Immature natural killer cell (primary cell): ENCODE measurements at regions not wholly inside any gene's neighbourhood (a gene's known extent, or its start where the extent isn't known, plus 50 kb on each side); places are given as distances from the start of the nearest gene placed in this dataset.
"Not testable (repeated sequence)": the region's sequence is repeated elsewhere in the genome, so short reads cannot be mapped to it uniquely, and the experiment has no call there.

Source experiments
- DNase-seq, 3 donors: peaks; one replicate each; pipeline ENCODE4 v3.0.0; 2022; ENCODE audit warnings: mixed read lengths in 1 of 3
- H3K27ac Mint-ChIP-seq, 6 donors: one replicate each; pipeline ENCODE4 v1.8.0; 2020; ENCODE audit warnings: mixed read lengths in 6 of 6, mild to moderate bottlenecking in 5 of 6, inconsistent platforms in 4 of 6, moderate library complexity in 3 of 6
- H3K27me3 Mint-ChIP-seq, 3 donors: one replicate each; pipeline ENCODE4 v1.8.0; 2020 to 2021; ENCODE audit warnings: low read depth in 3 of 3, mild to moderate bottlenecking in 3 of 3, mixed read lengths in 3 of 3, moderate library complexity in 3 of 3, inconsistent platforms in 1 of 3
- H3K36me3 Mint-ChIP-seq, 3 donors: one replicate each; pipeline ENCODE4 v1.8.0; 2020; ENCODE audit warnings: mixed read lengths in 3 of 3, inconsistent platforms in 2 of 3, mild to moderate bottlenecking in 2 of 3
- H3K4me1 Mint-ChIP-seq, 2 donors: one replicate each; pipeline ENCODE4 v1.8.0; 2020; ENCODE audit warnings: inconsistent platforms in 2 of 2, mild to moderate bottlenecking in 2 of 2, mixed read lengths in 2 of 2, moderate library complexity in 1 of 2
- H3K4me3 Mint-ChIP-seq, 5 donors: one replicate each; pipeline ENCODE4 v1.8.0; 2020; ENCODE audit warnings: mild to moderate bottlenecking in 5 of 5, mixed read lengths in 5 of 5, inconsistent platforms in 3 of 5, moderate library complexity in 3 of 5
- H3K9me3 Mint-ChIP-seq, 6 donors: one replicate each; pipeline ENCODE4 v1.8.0; 2020; ENCODE audit warnings: mild to moderate bottlenecking in 6 of 6, mixed read lengths in 6 of 6, inconsistent platforms in 4 of 6, moderate library complexity in 3 of 6

DNA sequence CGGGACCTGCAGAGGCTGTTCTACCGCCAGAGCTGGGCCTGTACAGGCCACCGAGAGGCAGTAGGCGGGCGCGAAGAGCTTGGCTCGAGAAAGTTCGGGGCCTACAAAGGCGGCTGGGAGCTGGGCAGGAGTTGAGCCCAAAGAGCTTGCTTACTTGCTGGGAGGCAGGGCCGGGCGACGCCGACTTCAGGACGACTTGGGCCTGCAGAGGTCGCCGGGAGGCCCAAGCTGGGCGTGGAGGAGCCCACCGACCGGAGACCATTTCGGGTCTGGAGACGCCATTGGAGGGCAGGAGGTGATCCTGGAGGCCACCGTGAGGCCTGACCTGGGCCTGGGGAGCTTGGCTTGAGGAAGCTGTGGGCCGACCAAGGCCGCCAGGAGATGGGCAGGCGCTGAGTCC is 258.4 kb upstream of the NUPR2 start:
- not testable (repeated sequence) for H3K27me3 Mint-ChIP-seq, DNase-seq, H3K36me3 Mint-ChIP-seq, H3K4me1 Mint-ChIP-seq, H3K4me3 Mint-ChIP-seq, H3K27ac Mint-ChIP-seq
- peaks cover 2 to 14% (median 7%) of the 10 kb centered on the region in 6 donors for H3K9me3 Mint-ChIP-seq

DNA sequence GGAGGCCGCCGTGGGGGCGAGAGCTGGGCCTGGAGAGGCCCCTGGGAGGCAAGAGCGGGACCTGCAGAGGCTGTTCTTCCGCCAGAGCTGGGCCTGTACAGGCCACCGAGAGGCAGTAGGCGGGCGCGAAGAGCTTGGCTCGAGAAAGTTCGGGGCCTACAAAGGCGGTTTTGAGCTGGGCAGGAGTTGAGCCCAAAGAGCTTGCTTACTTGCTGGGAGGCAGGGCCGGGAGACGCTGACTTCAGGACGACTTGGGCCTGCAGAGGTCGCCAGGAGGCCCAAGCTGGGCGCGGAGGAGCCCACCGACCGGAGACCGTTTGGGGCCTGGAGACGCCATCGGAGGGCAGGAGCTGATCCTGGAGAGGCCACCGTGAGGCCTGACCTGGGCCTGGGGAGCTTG is 257.1 kb upstream of the NUPR2 start:
- not testable (repeated sequence) for H3K4me1 Mint-ChIP-seq, H3K36me3 Mint-ChIP-seq, H3K27ac Mint-ChIP-seq, H3K27me3 Mint-ChIP-seq
- peaks cover 2 to 14% (median 7%) of the 10 kb centered on the region in 6 donors for H3K9me3 Mint-ChIP-seq
- peak overlapping the region in 1 of 5 donors; percentile 38 for H3K4me3 Mint-ChIP-seq
- peak in 1 of 3 donors; percentile 35 for DNase-seq

DNA sequence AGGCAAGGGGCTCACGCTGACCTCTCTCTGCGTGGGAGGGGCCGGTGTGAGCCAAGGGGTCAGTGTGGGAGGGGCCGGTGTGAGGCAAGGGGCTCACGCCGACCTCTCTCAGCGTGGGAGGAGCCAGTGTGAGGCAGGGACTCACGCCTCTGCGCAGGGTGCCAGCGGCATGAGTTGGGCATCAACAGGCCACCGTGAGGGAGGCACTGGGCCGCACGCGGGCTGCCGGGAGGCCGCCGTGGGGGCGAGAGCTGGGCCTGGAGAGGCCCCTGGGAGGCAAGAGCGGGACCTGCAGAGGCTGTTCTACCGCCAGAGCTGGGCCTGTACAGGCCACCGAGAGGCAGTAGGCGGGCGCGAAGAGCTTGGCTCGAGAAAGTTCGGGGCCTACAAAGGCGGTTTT is 255.6 kb upstream of the NUPR2 start:
- H3K9me3 Mint-ChIP-seq, result peaks cover 1 to 14% (median 7%) of the 10 kb centered on the region in 6 donors
- not testable (repeated sequence) for H3K27me3 Mint-ChIP-seq, H3K4me1 Mint-ChIP-seq, H3K4me3 Mint-ChIP-seq, H3K36me3 Mint-ChIP-seq, H3K27ac Mint-ChIP-seq
- DNase-seq, result peak in 2 of 3 donors; percentile 1 to 8

DNA sequence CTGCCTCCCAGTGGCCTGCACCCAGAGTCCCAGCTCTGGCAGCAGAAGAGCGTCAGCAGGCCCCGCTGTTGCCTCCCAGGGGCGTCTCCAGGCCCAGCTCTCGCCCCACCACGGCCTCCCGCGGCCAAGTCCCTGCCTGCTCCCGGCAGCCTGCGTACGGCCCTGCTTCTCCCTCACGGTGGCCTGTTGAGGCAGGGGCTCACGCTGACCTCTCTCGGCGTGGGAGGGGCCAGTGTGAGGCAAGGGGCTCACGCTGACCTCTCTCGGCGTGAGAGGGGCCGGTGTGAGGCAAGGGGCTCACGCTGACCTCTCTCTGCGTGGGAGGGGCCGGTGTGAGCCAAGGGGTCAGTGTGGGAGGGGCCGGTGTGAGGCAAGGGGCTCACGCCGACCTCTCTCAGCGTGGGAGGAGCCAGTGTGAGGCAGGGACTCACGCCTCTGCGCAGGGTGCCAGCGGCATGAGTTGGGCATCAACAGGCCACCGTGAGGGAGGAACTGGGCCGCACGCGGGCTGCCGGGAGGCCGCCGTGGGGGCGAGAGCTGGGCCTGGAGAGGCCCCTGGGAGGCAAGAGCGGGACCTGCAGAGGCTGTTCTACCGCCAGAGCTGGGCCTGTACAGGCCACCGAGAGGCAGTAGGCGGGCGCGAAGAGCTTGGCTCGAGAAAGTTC is 254.1 kb upstream of the NUPR2 start:
- DNase-seq, H3K27me3 Mint-ChIP-seq, H3K27ac Mint-ChIP-seq, H3K36me3 Mint-ChIP-seq, H3K4me1 Mint-ChIP-seq, H3K4me3 Mint-ChIP-seq: not testable (repeated sequence)
- peaks cover 1 to 14% (median 5%) of the 10 kb centered on the region in 6 donors for H3K9me3 Mint-ChIP-seq

DNA sequence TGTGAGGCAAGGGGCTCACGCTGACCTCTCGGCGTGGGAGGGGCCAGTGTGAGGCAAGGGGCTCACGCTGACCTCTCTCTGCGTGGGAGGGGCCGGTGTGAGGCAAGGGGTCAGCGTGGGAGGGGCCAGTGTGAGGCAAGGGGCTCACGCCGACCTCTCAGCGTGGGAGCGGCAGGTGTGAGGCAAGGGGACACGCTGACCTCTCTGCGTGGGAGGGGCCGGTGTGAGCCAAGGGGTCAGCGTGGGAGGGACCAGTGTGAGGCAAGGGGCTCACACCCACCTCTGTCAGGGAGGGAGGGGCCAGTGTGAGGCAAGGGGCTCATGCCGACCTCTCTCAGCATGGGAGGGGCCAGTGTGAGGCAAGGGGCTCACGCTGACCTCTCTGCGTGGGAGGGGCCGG is 251.7 kb upstream of the NUPR2 start:
- H3K4me3 Mint-ChIP-seq, DNase-seq, H3K4me1 Mint-ChIP-seq, H3K27ac Mint-ChIP-seq, H3K36me3 Mint-ChIP-seq, H3K27me3 Mint-ChIP-seq: not testable (repeated sequence)
- peaks cover 1 to 11% (median 5%) of the 10 kb centered on the region in 6 donors for H3K9me3 Mint-ChIP-seq

DNA sequence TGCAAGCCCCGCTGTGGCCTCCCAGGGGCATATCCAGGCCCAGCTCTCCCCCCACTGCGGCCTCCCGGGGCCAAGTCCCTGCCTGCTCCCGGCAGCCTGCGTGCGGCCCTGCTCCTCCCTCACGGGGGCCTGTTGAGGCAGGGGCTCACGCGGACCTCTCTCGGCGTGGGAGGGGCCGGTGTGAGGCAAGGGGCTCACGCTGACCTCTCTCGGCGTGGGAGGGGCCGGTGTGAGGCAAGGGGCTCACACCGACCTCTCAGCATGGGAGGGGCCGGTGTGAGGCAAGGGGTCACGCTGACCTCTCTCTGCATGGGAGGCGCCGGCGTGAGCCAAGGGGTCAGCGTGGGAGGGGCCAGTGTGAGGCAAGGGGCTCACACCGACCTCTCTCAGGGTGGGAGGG is 251.2 kb upstream of the NUPR2 start:
- not testable (repeated sequence) for H3K27ac Mint-ChIP-seq, DNase-seq
- H3K9me3 Mint-ChIP-seq, result peaks cover 1 to 11% (median 5%) of the 10 kb centered on the region in 6 donors

DNA sequence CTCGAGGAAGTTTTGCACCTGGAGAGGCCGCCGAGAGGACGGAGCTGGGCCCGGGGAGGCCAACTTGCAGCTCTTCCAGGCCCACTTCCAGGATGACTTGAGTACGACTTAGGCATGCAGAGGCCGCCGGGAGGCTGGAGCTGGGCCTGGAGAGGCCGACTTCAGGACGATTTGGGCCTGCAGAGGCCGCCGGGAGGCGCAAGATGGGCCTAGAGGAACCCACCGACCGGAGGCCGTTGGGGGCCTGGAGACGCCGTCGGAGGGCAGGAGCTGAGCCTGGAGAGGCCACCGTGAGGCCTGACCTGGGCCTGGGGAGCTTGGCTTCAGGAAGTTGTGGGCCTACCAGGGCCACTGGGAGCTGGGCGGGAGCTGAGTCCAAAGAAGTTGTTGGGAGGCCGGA is 250.5 kb upstream of the NUPR2 start:
- DNase-seq, H3K27ac Mint-ChIP-seq, H3K4me1 Mint-ChIP-seq: not testable (repeated sequence)

More for the DNA sequence above, 251.2 kb upstream of the NUPR2 start:
- H3K36me3 Mint-ChIP-seq, H3K4me3 Mint-ChIP-seq, H3K4me1 Mint-ChIP-seq, H3K27me3 Mint-ChIP-seq: not testable (repeated sequence)

DNA sequence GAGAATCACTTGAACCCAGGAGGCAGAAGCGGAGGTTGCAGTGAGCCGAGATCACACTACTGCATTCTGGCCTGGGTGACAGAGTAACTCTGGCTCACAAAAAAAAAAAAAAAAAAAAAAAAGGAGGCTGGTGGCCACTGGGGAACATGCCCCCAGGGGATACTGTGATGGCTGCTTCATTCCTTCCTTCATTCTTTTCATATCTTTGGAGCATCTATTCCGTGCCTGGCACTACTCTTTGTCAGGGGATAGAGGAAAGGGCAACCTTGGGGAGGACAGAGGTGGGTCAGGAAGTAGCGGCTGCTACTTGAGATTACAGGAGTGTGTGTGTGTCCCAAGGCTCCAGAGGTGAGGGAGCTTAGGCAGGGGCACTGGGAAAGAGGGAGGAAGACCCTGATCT is 236.4 kb upstream of the NUPR2 start:
- not testable (repeated sequence) for H3K36me3 Mint-ChIP-seq

More for the DNA sequence above, 250.5 kb upstream of the NUPR2 start:
- not testable (repeated sequence) for H3K36me3 Mint-ChIP-seq, H3K27me3 Mint-ChIP-seq, H3K4me3 Mint-ChIP-seq
- peaks cover 1 to 14% (median 5%) of the 10 kb centered on the region in 6 donors for H3K9me3 Mint-ChIP-seq

DNA sequence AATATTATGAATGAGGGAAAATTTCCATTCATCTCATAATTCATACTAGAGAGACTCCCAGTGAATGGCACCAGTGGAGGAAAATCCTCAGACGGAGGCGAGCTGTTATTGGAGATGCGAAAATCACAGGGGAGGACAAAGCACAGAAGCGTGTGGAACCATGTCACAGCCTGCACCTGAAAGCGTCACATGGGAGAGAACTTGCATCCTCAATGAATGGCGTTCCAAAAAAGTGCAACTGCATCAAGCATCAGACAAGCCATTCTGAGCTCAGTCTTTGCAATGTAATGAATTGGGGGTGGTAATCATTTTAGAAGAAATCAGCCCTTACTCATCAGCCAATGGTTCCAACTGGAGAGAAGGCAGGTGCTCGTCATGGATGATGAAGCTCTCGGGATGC is 235.0 kb upstream of the NUPR2 start:
- H3K4me3 Mint-ChIP-seq, DNase-seq, H3K27ac Mint-ChIP-seq, H3K36me3 Mint-ChIP-seq, H3K4me1 Mint-ChIP-seq, H3K27me3 Mint-ChIP-seq: not testable (repeated sequence)
- H3K9me3 Mint-ChIP-seq, result peaks cover 10 to 29% (median 18%) of the 10 kb centered on the region in 6 donors

More for the DNA sequence above, 236.4 kb upstream of the NUPR2 start:
- DNase-seq, H3K27me3 Mint-ChIP-seq, H3K27ac Mint-ChIP-seq, H3K4me1 Mint-ChIP-seq, H3K4me3 Mint-ChIP-seq: not testable (repeated sequence)
- H3K9me3 Mint-ChIP-seq, result peaks cover 6 to 29% (median 17%) of the 10 kb centered on the region in 6 donors

DNA sequence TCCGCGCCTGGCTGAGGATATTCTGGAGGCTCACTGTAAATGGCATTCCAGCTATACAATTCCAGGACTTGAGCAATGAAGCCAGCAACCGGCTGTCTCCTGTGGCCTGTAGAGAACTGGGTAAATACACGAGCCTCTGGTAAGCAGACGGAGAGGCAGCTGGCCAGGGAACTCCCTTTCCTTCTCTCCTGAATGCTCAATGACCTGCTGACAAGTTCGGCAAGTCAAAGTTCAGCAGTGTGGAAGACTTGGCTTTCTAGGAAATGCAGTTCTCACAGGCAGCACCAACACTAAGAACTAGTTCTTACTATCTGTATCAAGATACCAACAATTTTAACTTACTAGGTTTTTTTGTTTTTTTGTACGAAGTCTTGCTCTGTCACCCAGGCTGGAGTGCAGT is 232.1 kb upstream of the NUPR2 start:
- H3K4me3 Mint-ChIP-seq, H3K27ac Mint-ChIP-seq, H3K27me3 Mint-ChIP-seq, DNase-seq, H3K36me3 Mint-ChIP-seq, H3K4me1 Mint-ChIP-seq: not testable (repeated sequence)
- peaks cover 8 to 27% (median 22%) of the 10 kb centered on the region in 6 donors for H3K9me3 Mint-ChIP-seq

DNA sequence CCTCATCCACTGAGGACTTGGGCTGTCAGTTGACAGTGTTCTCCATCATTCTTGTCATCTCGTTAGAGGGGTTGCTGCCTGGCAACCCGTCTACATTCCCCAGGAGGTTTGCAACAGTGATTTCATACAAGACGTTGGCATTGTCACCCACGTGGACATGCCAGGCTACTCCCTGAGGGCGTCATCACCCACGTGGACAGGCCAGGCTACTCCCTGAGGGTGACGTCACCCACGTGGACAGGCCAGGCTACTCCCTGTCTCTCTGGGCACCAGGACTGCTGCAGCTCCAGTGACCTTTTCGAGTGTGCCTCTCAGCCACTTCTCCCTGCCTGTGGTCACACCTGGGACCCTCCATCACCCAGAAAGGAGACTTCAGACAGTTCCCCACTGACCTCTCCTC is 212.1 kb upstream of the NUPR2 start:
- peaks cover 15 to 35% (median 23%) of the 10 kb centered on the region in 6 donors for H3K9me3 Mint-ChIP-seq
- not testable (repeated sequence) for H3K27me3 Mint-ChIP-seq, H3K36me3 Mint-ChIP-seq, H3K4me3 Mint-ChIP-seq, H3K27ac Mint-ChIP-seq, H3K4me1 Mint-ChIP-seq, DNase-seq

DNA sequence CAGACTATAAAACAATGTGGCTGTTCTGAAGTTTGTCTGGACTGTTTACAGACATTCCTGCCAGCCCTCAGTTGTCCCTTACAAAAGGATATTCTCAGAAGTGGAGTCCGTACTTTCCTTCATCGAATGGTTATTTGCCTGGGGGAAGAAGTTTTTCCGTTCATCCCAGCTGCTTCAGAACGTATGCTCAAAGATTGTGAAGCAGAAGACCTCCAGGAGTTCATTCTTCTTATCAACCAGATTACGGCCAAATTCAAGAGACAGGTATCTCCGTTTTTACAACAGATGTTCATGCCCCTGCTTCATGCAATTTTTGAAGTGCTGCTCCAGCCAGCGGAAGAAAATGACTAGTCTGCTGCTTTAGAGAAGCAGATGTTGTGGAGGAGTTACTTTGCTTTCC is 174.3 kb upstream of the NUPR2 start:
- DNase-seq, result no peak
- peaks cover 0 to 3% (median 0%) of the 10 kb centered on the region in 3 donors for H3K27me3 Mint-ChIP-seq
- H3K27ac Mint-ChIP-seq, result no peak overlapping the region
- H3K9me3 Mint-ChIP-seq, result peaks cover 14 to 49% (median 23%) of the 10 kb centered on the region in 6 donors
- H3K4me1 Mint-ChIP-seq, result no peaks in the 10 kb centered on the region
- H3K36me3 Mint-ChIP-seq, result peaks cover 0 to 6% (median 5%) of the 10 kb centered on the region in 3 donors
- no peak overlapping the region for H3K4me3 Mint-ChIP-seq

DNA sequence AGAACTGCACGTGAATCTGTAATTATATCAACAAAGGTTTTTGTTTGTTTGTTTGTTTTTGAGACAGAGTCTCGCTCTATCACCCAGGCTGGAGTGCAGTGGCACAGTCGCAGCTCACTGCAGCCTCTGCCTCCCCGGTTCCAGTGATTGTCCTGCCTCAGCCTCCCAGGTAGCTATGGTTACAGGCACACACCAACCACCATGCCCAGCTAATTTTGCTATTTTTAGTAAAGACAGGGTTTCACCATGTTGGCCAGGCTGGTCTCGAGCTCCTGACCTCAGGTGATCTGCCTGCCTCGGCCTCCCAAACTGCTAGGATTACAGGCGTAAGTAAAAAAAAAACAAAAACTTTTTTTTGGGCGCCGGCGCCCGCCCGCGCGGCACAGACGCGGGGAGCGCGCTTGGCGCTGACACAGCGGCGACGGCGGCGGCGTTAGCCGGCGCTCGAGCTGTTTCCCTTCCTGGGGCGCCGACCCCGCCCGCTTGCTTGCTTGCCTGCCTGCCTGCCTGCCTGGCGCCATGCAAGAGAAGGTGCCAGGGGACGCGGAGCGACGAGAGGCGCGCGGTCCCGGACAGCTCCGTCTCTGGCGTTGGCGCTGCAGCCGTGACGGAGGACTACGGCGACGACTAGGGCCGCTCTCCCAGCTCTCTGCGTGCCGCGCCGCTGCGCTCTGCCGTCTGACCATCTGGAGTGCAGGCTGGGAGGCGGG is 171.4 kb upstream of the NUPR2 start:
- Mint-ChIP-seq H3K36me3 (no peaks in the 10 kb centered on the region), H3K27me3 (peaks cover 0 to 3% (median 0%) of the 10 kb centered on the region in 3 donors), H3K4me3 (no peak overlapping the region), H3K4me1 (no peaks in the 10 kb centered on the region), H3K9me3 (peaks cover 14 to 54% (median 23%) of the 10 kb centered on the region in 6 donors), H3K27ac (no peak overlapping the region)
- no peak for DNase-seq

DNA sequence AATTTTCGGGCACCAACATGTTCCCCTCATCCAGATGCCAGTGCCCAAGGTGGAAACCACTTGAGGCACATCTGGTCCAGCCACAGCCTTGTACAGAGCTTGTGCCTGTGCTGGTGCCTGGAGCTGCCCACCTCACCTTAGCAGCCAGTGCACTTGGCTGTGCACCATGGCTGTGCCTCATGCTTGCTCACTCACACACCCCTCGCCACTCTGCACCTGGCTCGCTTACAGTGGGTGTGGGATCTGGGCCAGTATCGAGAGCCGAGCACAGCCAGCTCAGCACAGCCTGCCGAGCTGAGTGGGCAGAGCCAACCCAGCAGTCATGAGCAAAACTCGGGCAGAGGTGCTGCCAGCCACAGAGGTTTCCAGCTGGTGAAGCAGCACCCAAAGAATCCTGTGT is 139.9 kb upstream of the NUPR2 start:
- H3K4me1 Mint-ChIP-seq, result no peaks in the 10 kb centered on the region
- peaks cover 9 to 72% (median 17%) of the 10 kb centered on the region in 6 donors for H3K9me3 Mint-ChIP-seq
- H3K27me3 Mint-ChIP-seq, result peaks cover 0 to 2% (median 0%) of the 10 kb centered on the region in 3 donors
- no peak for DNase-seq
- no peak overlapping the region for H3K27ac Mint-ChIP-seq
- peaks cover 0 to 4% (median 0%) of the 10 kb centered on the region in 3 donors for H3K36me3 Mint-ChIP-seq
- no peak overlapping the region for H3K4me3 Mint-ChIP-seq
